HUES48 (cell line): ENCODE measurements at regions not wholly inside any gene's neighbourhood (a gene's known extent, or its start where the extent isn't known, plus 50 kb on each side); places are given as distances from the start of the nearest gene placed in this dataset.

Experiments
- H3K27ac ChIP-seq: one replicate; pipeline ENCODE4 v1.7.0; 2013; ENCODE audit warnings: low read depth, low read length, inconsistent platforms
- H3K27me3 ChIP-seq: 2 replicates; pipeline ENCODE4 v1.6.1; 2013; ENCODE audit warnings: mild to moderate bottlenecking, low read length; ENCODE audit not compliant: control insufficient read depth, insufficient read depth
- H3K36me3 ChIP-seq: 2 replicates; pipeline ENCODE4 v1.6.1; 2013; ENCODE audit warnings: low read length; ENCODE audit not compliant: control insufficient read depth, insufficient read depth
- H3K4me1 ChIP-seq: 2 replicates; pipeline ENCODE4 v1.6.1; 2013; ENCODE audit warnings: mild to moderate bottlenecking, low read length; ENCODE audit not compliant: control insufficient read depth, insufficient read depth
- H3K4me3 ChIP-seq: 2 replicates; pipeline ENCODE4 v1.5.1; 2013; ENCODE audit warnings: mild to moderate bottlenecking, low read depth, low read length
- H3K9ac ChIP-seq: 2 replicates; pipeline ENCODE4 v1.6.1; 2013; ENCODE audit warnings: mild to moderate bottlenecking, low read depth, low read length, moderate library complexity
- H3K9me3 ChIP-seq: 2 replicates; pipeline ENCODE4 v1.6.1; 2013; ENCODE audit warnings: low read length; ENCODE audit not compliant: control insufficient read depth, insufficient read depth

DNA sequence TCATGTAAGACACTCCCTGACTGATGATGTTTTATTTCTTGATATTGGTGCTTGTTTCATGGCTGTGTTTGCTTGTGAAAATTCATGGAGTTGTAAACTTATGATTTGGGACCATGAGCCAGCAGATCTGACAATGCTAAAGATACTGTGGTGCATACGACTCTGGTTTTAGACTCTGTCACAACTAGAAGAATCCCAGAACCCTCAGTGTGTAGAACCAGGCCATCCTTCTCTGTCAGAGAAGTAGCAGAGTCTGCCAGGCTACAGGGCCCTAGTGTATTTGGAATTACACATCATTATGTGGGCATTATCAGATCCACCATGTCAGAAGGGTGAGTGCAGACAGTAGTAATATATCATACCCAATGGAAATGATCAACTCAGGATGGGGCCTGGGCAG, 209.8 kb upstream of the POU2AF2 start:
- Histone ChIP-seq H3K36me3 (no peaks in the 10 kb centered on the region), H3K9ac (no peak overlapping the region), H3K27me3 (no peaks in the 10 kb centered on the region), H3K4me3 (no peak overlapping the region), H3K9me3 (no peaks in the 10 kb centered on the region), H3K27ac (no peak overlapping the region), H3K4me1 (no peaks in the 10 kb centered on the region)

- no peaks in the 10 kb centered on the region for H3K36me3 ChIP-seq
- H3K4me1 ChIP-seq: peaks cover 4% of the 10 kb centered on the region; the same call in 1 of the 2 replicates
- no peak overlapping the region for H3K9ac ChIP-seq
- no peaks in the 10 kb centered on the region; the same call in 1 of the 2 replicates for H3K27me3 ChIP-seq
- H3K27ac ChIP-seq: no peak overlapping the region
- H3K9me3 ChIP-seq: no peaks in the 10 kb centered on the region
- H3K4me3 ChIP-seq: no peak overlapping the region
Measured at GRCh38 chr11:111026241-111026640, 219.3 kb upstream of the POU2AF2 start.

DNA sequence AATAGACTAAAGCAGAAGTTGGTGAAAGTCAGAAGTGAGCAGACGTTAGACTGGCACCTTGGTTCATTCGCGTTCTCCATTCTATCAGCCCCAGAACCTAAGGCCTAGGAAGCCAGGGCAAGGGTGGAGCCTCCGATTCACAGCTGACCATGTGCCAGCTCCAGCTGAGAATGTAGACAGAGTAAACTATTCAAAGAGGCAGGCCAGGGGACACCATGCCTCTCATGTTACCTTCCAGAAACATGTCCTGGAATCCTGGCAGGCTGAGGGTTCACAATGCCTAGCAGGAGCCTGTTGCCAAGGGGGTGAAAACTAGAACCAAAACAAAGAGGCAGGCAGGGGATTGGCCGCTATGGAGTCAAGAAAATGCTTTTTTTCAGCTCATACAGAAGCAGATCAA, 224.4 kb upstream of the POU2AF2 start:
- H3K4me1 ChIP-seq: peaks cover 7% of the 10 kb centered on the region; the same call in 1 of the 2 replicates
- H3K9me3 ChIP-seq: no peaks in the 10 kb centered on the region
- no peak overlapping the region for H3K27ac ChIP-seq
- no peaks in the 10 kb centered on the region for H3K36me3 ChIP-seq
- no peak overlapping the region for H3K9ac ChIP-seq
- no peaks in the 10 kb centered on the region; the same call in 1 of the 2 replicates for H3K27me3 ChIP-seq
- H3K4me3 ChIP-seq: no peak overlapping the region

DNA sequence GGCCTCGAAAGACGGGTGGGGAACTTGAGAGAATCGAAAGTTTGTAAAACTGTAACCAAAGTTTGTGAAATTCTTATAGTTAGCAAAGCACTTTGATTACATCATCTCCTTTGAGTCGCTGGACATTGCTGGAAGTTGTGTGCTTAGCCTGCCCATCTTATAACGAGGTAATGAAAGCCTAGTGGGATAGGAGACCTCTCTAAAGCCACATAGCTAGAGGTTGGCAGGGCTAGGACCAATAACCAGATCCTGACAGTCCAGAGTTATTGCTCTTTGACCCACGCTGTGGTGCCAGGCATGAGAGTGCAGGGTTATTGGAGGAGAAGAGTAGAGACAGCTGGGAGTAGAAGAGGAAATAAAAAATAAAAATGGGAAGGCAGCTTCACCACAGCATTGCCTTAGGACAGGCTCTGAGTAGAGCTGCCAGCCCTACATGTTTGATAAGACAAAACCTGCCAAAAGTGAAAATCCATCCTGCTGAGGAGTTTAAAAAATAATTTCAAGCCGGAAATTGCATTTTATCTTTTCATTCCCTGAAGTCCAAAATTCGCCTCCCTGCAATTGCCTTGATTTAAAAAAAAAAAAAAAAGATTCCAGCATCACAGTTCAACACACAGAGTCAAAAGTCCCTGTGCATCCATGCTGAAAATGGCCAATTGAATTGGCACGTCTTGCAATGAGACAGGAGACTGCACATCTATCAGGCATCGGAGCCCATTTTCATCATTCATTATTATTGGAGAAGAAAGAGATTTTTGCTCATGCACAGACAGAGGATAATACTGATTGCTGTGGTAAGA, 225.5 kb upstream of the POU2AF2 start:
- Histone ChIP-seq H3K9ac (no peak overlapping the region), H3K27ac (no peak overlapping the region)

GRCh38 chr11:111019451-111019850, 226.1 kb upstream of the POU2AF2 start:
- H3K27me3 ChIP-seq: no peaks in the 10 kb centered on the region; the same call in 1 of the 2 replicates
- H3K27ac ChIP-seq: no peak overlapping the region
- no peak overlapping the region for H3K9ac ChIP-seq
- H3K4me3 ChIP-seq: no peak overlapping the region
- no peaks in the 10 kb centered on the region for H3K36me3 ChIP-seq
- no peaks in the 10 kb centered on the region for H3K9me3 ChIP-seq
- H3K4me1 ChIP-seq: peaks cover 7% of the 10 kb centered on the region; the same call in 1 of the 2 replicates

More for the DNA sequence above, 225.5 kb upstream of the POU2AF2 start:
- peaks cover 7% of the 10 kb centered on the region; the same call in 1 of the 2 replicates for H3K4me1 ChIP-seq
- H3K9me3 ChIP-seq: no peaks in the 10 kb centered on the region
- H3K27me3 ChIP-seq: no peaks in the 10 kb centered on the region; the same call in 1 of the 2 replicates
- no peak overlapping the region for H3K4me3 ChIP-seq
- no peaks in the 10 kb centered on the region for H3K36me3 ChIP-seq

- no peak overlapping the region for H3K27ac ChIP-seq
- H3K4me3 ChIP-seq: no peak overlapping the region
- no peaks in the 10 kb centered on the region for H3K36me3 ChIP-seq
- H3K9ac ChIP-seq: no peak overlapping the region
- no peaks in the 10 kb centered on the region for H3K27me3 ChIP-seq
- peaks cover 7% of the 10 kb centered on the region; the same call in 1 of the 2 replicates for H3K4me1 ChIP-seq
- no peaks in the 10 kb centered on the region for H3K9me3 ChIP-seq
Measured at GRCh38 chr11:111018566-111018965, 227.0 kb upstream of the POU2AF2 start.

DNA sequence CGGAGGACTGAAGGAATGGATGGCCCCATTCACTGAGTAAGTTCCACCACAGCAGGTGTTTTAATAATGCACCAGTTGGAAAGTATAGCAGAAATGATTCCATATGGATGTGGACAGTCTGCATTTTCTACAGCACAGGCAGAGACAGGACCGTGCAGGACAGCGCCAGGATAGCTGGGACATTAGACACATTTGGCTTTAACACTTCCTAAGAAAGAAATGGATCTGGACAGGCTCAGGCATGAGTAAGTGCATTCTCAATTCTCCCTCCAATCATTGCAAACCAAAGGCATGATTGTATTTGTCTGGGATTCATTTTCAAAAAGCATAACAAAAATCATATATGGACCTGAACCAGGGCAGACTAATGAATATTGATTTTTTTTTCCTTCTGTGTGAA, 233.0 kb upstream of the POU2AF2 start:
- Histone ChIP-seq H3K4me3 (no peak overlapping the region), H3K9ac (no peak overlapping the region), H3K36me3 (no peaks in the 10 kb centered on the region), H3K9me3 (no peaks in the 10 kb centered on the region), H3K4me1 (no peaks in the 10 kb centered on the region), H3K27ac (no peak overlapping the region), H3K27me3 (no peaks in the 10 kb centered on the region)

GRCh38 chr11:111011275-111011594, 234.3 kb upstream of the POU2AF2 start:
- no peak overlapping the region for H3K4me3 ChIP-seq
- no peaks in the 10 kb centered on the region for H3K9me3 ChIP-seq
- H3K27ac ChIP-seq: no peak overlapping the region
- H3K9ac ChIP-seq: no peak overlapping the region
- peaks cover 2% of the 10 kb centered on the region; the same call in 1 of the 2 replicates for H3K4me1 ChIP-seq
- no peaks in the 10 kb centered on the region for H3K27me3 ChIP-seq
- no peaks in the 10 kb centered on the region for H3K36me3 ChIP-seq

GRCh38 chr11:111010391-111011274, 234.9 kb upstream of the POU2AF2 start:
- H3K9ac ChIP-seq: no peak overlapping the region
- no peak overlapping the region for H3K4me3 ChIP-seq
- no peak overlapping the region for H3K27ac ChIP-seq
- H3K9me3 ChIP-seq: no peaks in the 10 kb centered on the region
- peaks cover 8% of the 10 kb centered on the region for H3K4me1 ChIP-seq
- H3K27me3 ChIP-seq: no peaks in the 10 kb centered on the region
- H3K36me3 ChIP-seq: no peaks in the 10 kb centered on the region

DNA sequence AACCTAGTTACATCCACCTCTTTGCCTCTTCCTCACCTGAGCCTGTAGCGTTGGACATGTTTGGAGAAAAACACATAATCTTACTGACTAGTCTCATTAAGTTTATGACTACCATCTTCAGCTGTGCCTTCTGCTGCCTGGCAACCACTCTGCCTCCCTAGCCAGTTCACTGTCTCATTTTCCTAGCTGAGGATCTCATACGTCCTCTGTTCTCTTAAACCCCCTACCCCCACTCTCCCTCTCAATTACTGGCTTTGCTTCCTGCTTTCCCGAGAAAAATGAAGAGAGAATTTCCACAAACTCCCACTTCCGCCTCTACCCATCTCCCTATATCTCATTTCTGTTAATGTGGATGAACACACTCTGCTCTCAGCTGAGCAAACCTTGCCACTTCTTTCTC, 239.3 kb upstream of the POU2AF2 start:
- Histone ChIP-seq H3K27ac (no peak overlapping the region), H3K4me3 (no peak overlapping the region), H3K4me1 (peaks cover 19% of the 10 kb centered on the region)

More for the DNA sequence above, 239.3 kb upstream of the POU2AF2 start:
- Histone ChIP-seq H3K9ac (no peak overlapping the region), H3K9me3 (no peaks in the 10 kb centered on the region), H3K27me3 (no peaks in the 10 kb centered on the region), H3K36me3 (no peaks in the 10 kb centered on the region)
